NCI-H146 (cell line): ENCODE measurements at regions not wholly inside any gene's neighbourhood (a gene's known extent, or its start where the extent isn't known, plus 50 kb on each side); places are given as distances from the start of the nearest gene placed in this dataset.

Source experiments
- DNase-seq: peaks from one replicate; lab custom pipeline; 2025; lab: John Stamatoyannopoulos, UW

GRCh38 chr2:128473175-128474035, 154.7 kb upstream of the HS6ST1 start:
- no peak for DNase-seq

DNA sequence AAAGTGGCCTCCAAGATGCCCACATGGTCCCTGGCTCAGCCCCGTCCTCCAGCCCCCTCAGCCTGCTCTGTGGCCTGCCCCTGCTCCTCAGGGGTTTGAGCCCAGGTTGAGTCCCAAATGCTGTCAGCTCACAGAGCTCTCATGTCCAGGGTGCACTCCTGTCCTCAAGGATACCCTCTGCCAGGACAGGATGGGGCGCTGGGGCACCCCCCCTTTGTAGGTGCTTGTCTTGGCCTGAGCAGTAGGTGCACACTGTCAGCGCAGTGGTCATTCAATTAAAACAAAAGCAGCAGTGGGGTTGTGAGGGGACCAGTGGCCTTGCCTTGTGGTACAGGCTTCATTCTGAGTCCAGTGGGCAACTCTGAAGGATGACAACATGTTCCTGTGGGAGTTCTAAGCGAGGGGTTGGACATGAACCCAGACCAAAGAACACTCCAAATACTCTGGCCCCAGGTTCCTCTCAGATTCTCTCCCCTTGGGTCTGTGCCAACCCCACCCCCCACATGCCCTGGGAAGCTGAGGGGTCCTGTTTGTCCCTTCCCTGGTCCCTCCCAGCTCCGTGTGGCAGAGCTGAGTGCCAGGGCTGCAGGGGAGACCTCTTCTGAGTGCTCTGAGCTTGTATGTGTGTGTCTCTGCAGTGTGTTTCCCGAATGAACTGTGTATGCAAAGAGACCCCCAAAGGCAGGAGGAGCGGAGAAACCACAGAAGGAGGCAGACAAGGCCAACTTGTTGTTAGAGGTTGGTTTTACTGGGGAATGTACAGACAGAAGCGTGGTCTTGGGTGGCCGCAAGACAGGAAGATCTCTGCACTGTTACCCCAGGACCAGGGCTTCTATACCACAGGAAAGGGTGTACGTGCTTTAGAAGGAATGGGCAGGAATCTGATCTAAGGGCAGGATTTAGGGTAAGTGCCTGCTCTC, 155.6 kb upstream of the HS6ST1 start:
- DNase-seq: no peak

- DNase-seq: no peak
These were observed 156.3 kb upstream of the HS6ST1 start for GRCh38 chr2:128474962-128475361.

DNA sequence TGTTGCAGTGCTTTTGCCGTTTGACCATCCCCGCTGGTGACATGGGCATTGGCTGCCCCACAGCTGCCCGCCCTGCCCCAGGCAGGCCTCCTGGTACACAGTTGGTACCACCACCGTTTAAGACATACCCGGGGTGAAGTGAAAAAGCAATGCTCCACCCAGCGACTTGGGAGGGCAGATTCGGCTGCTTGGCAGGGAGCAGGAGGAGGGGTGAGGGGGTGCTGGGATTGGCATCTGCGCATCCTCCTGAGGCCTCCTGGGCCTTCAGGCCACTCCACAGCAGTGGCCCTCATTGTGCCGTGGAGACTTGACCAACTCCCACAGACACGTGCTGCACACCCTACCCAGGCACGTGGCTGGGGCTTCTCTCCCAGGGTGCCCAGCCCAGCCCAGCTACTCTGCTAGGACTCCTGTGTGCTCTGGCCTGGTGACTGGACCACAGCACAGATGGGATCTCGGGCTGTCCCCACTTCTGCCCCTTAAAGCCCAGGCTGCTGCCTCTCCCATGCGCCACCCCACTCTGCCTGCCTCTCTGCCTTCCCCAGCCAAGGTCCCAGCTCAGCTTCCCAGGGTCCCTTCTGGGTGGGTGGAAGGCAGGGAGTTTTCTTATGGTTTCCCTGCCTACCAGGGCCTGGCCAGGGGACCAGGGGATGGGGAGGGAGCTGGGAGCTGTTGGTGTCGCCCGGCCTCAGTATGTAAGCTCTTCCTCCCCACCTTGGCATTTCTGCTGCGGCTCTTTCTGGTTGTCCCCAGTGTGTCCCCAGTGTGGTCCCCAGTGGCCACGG, 157.0 kb upstream of the HS6ST1 start:
- DNase-seq: no peak

DNA sequence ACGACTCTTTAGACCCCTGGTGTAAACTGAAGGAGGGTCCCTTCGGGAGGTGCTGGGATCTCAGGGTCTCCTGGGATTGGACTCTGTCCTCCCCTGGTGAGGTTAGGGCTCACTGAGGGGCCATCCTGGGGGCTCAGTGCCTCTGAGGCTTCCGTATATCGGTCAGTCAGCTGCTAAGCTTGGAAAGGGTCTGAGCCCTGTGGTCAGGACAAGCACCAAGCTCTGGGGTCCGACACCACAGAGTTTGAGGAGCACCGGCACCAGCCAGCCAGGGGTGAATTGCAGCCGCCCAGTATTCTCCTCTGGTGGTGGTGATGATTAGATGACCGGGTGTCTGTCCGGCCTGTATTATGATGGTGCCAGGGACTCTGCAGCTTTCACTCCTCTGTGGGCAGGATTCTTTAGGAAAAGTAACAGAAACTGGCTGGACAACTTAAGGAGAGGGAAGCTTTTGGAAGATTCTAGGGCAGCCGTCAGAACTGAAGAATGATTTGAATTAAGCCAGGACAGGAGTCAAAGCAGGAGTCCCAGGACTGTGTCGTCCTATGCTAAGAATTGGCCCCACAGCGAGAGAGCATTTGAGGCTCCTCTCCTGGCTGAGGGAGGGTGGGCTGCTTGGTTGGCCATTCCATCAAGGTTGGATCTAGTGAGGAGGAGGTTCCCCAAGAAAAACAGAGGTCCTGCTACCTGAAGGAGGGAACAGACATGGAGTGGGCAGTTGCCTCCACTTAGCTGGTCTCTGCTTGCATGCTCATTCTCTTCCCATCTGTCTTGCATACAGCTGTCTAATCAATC, 158.6 kb upstream of the HS6ST1 start:
- no peak for DNase-seq

DNA sequence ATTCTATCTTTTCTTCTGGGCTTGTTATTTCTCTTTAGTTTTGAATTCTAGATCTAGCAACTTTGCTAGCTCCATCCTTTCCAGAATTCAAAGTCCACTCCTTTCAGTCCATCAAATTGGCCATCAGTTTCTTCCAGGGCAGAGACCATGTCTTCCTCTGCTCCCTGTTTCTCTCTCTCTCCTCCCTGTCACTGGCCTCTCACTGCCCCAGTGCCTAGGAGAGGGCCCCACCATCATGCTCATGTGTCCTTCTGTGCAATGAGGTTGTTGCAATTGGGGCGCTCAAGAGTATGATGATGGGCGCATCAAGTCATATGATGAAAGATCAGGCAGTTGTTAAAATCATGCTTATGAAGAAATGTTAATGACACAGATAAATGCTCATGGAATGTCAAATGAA, 159.2 kb upstream of the HS6ST1 start:
- DNase-seq: no peak

- DNase-seq: no peak
These were observed 167.3 kb upstream of the HS6ST1 start for GRCh38 chr2:128485761-128486639.

- DNase-seq: no peak
These were observed 168.1 kb upstream of the HS6ST1 start for GRCh38 chr2:128486640-128487375.

DNA sequence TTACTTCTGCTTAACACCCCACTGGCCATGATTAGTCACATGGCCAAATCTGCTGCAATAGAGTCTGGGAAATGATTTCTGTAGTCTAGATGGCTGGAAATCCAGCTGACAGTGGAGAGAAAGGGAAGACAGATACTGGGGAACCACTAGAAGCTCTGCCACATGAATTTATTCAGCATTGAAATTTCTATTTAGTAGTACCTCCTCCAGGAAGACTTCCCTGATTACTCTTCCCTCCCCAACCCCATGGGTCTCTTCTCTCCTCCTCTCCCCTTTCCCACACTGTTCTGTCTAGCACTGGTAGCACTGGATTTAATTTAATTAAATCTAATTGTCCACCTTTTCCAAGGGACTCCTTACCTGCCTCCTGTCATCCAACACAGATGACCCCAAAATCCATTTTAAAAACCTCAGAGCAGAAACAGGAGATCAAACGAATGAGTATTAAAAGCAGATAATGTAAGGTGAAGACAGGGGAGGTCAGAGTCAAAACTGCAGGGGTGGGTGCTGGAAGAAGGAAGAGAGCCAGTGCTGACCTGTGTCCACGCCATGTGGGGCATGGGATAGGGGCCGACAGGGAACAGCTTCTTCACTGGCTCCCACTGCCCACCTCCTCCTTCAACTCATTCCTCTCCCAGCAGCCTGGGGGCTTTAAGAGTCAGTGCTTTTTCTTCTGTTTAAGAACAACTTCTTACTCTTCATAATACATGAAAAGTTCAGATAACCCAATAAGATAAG, 169.2 kb upstream of the HS6ST1 start:
- no peak for DNase-seq

GRCh38 chr2:128488434-128488833, 169.8 kb upstream of the HS6ST1 start:
- DNase-seq: no peak

DNA sequence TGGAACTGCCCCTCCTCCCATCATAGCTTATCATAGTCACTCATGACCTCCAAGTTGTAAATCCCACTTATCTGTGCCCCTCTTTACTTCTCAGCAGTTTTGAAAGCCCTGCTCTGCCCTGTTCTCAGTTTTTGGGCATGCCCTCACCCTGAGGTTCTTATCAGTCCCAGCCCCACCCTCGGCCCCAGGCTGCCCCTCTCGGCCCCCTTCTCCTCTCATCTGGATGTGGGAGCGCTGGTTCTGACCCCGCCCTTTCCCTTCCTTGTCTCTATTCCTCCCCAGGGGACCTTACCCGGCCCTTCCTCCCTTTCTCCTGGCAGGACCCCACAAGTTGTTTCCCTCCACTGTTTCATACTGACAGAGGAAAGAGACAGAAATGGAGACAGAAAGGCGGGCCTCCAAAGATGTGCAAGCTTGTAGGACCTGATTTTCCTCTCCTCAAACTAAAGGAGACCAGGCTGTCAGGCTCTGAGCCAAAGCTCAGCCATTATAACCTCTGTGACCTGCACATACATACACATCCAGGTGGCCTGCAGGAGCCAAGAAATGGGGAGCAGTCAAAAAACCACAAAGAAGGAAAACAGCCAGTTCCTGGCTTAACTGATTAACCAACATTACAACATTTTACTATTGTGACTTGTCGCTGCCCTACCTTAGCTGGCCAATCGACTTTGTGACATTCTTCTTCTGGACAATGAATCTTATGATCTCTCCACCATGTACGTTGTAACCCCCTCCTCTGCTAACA, 171.0 kb upstream of the HS6ST1 start:
- no peak for DNase-seq

GRCh38 chr2:128490321-128490720, 171.7 kb upstream of the HS6ST1 start:
- DNase-seq: no peak

GRCh38 chr2:128490881-128491691, 172.4 kb upstream of the HS6ST1 start:
- no peak for DNase-seq

DNA sequence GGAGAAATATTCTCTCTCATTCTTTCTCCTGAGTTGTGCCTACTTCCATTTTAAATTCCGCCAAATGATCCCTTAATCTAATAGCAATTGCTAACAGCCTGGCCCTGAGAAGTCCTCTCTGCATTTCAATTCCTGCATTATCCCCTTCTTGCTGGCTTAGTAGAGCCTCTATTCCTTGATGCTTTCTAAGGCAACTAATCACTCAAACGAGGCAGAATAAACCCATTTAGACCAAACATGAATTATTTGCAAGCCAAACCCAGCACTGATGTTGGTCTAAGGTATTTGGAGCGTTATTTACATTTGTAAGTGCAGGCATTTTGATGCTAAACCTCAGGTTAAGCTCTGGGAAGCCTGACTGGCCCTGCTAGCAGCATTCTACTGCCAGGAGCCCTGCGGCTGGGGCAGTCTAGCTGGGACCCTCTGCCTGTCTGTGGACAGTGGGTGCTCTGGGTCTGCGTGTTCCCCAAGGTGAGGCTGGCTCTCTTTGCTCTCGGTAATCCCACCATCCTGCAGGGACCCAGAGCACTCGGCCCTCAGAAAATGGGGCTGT, 173.1 kb upstream of the HS6ST1 start:
- DNase-seq: no peak

DNA sequence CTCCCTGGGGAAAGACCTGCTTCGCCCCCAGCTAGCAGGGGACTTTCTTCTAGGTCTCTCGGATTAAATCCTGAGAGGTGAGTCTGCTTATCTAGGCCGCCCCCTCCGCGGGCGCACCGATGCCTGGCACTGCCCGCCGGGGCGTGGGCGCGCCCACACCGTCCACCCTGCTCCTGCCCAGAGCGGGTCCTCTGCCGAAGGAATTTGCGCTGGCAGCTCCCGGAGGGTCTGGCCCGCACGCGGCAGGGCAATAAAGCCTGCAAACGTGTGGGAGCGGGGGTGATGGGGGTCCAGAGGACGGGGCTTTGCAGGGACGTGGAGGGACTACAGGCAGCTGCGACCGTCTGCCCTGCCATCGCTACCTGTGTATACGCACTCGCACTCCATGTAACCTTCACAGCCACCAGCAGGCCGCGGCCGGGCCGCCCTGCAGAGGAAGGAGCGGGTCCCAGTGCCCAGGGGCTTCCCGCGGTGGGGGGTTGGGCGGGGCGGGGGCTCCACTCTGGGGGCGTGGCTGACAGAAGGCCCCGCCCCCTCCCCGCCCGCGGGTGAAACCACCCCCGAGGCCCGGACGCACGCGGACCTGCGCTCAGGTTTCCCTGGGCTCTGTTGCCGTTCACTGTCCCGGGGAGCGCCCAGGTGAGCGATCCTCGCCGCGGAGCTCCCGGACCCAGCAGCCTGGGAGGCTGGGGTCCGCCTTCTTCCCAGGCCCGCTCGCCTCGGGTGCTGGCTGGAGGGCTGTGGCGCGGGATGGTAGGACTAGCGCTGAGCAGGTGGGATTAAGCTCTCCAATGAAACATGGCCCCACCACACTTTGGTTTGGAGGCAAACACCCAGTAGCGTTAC, 174.5 kb upstream of the HS6ST1 start:
- DNase-seq: no peak

GRCh38 chr2:128493880-128494279, 175.2 kb upstream of the HS6ST1 start:
- no peak for DNase-seq
